NCI-H1417 (cell line): ENCODE measurements at regions not wholly inside any gene's neighbourhood (a gene's known extent, or its start where the extent isn't known, plus 50 kb on each side); places are given as distances from the start of the nearest gene placed in this dataset.

Experiments used
- DNase-seq, 3 experiments: peaks; one replicate each; lab custom pipeline; 2025; lab: John Stamatoyannopoulos, UW

DNA sequence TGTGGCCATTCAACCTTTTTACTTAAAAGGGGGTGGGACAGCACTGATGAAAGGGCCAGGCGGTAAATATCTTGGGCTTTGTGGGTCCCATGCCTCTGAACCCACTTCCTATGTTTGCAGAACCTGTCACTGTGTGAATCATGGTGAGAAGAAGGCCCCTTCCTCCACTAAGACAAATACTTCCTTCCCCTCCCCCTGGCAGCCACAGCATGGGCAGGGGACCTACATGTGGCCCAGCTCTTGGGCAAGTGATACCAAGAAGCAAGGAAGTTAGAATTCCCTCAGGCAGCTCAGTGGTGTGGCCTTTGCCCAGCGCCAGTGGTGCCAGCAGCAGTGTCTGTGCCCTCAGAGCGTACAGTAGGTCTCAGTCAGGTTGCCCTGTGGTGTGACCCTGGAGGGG lies 168.6 kb downstream of the TRIM33 start:
- no peak for DNase-seq

DNA sequence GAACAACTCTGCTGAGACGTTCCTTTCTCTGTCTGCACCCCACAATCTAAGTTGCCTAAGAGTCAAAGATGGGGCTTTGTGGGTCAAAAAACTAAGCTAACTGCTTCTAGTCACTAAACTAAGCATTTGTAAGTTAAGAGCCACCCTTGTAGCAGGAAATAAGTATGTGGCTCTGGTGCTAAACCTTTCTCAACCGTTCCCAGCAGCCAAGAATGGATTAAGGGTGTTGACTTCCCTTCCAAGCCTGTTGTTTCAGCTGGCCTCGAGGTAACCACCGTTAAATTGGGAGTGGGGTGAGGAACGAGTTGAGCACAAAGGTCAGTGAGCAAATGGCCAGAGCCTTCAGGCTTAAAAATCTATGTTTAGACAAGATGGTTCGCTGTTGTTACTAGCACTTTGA lies 169.1 kb downstream of the TRIM33 start:
- no peak for DNase-seq

DNA sequence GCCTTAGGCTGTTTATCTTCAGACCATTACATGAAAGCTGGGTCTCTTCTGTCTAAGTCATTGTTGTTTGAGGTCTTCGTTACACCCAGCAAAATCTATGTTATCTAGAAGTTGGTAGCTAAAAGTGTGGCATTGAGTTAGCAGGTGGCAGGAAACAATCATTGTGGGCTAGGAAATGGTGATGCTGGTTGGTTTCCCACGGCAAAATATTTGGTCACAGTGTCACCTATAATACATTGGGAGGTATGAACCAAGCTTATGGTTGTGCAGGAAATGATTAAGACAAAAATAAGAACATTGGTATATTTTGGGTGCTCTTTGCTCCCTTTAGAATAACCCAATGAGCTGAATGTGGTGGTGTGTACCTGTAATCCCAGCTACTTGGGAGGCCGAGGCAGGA lies 169.7 kb downstream of the TRIM33 start:
- no peak for DNase-seq

DNA sequence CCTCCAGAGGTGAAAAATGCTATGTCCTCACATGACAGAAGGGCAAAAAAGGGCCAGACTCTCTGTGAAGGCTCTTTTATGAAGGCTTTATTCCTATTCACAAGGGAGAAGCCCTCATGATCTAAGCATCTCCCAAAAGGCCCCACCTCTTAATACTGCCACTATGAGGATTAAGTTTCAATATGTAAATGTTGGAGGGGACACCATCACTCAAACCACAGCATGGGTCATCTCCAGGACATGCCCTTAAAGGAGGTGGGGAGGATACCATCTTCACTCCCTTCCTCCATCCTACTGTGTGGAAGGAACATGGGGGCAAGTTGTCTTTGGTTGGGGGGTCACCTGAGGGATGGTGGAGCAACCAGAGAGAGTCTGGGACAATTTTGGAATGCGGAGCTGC lies 170.1 kb downstream of the TRIM33 start:
- no peak for DNase-seq

DNA sequence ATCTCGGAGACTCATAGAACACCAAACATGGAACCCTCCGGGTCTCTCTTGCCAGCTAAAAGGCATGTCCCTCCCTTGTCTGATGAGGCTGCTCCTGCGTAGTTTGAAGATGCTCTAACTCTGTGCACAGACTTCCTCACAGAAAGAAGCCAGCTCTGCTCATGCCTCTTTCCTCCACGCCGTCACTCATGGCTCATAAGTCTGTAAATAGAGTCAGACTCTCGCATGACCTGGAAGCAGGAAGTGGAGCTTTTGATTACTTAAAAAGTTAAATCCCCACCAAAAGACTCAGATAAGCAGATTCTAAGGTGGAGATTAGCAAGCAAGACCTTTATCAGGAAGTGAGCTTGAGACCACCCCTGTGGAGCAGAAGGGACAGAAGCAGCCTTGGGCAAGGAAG lies 171.6 kb downstream of the TRIM33 start:
- no peak for DNase-seq

DNA sequence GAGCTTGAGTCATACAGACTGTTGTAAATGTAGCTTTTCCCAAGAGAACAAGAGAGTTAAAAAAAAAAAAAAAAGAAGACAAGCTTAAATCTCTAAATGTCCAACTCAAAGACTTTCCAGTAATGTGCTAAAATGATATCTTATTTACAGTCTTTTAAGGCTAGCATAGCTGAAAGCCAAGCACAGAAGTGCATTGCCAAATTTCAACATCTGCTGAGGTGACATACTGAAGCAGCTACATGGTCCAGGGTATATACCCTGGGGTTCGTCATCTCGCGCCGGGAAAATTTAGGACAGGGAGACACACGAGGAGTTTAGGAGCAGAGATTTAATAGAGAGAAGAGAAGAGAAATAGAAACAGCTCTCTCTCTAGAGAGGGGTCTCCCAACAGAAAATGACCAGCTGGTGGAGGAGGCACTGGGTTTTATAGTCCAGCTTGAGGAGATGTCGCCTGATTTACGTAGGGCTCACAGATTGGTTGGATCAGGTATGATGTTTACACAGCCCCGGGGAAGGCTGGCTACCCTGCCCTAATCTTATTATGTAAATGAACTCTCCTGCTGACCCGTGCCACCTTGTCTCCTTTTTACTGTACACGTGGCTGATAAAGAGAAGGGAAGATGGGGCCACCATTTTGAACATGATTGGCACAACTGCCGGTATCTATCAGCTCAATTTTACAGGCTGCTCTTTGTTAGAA lies 172.7 kb downstream of the TRIM33 start:
- DNase-seq: peak in 1 of 3 experiments; percentile 4

DNA sequence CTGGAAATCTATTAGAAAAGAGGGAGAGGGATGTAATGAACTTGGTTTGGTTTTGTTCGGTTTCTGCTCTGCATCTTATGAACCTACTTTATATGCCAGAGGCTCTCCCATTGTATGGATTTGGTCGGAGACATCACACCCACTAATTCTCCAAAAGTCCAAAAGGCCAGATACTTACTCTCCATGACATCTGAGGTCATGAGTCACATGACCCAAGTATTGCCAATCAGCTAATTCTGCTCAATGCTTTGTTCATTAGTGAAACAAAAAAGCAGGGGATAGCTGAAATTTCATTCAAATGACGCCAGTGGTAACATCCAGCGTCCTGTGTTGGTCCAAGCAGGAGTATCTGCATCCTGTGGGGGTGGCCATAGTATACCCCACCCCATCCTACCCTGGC lies 173.6 kb downstream of the TRIM33 start:
- no peak for DNase-seq

DNA sequence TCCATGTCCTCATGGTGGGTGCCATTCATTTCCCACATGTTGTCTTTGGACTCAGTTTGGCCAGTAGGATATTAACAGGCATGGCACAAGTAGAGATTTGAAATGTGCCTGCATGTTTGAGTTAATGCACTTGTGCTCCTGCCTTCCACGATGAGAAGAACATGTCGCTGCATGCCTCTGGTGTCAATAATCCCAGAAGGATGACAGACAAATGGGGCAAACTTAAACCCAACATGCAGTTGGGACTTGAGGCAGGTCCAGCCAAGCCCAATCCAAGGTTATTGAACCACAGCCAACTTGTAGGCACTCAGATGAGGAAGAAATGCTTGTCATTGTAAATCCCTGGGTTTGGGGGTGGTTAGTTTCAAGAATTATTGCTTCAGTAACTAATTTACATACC lies 174.6 kb downstream of the TRIM33 start:
- no peak for DNase-seq

DNA sequence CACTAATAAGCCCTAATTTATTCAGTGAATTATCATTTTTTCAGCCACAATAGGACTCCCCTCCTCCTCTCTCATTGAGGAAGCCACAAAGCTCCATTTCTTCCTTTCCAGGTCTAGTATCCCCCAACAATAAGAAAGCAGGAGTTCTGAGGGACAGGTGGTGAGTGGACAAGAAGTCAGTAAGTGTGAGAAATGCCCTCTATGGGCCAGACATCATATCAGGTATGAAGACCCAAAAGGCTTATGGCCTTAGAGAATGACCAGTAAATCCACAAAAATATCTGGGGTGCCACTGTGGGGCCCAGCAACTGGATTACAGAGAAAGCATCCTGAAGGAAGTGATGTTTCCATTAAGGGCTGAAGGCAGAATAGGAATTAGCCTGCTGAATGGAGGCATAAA lies 175.7 kb downstream of the TRIM33 start:
- DNase-seq: no peak

DNA sequence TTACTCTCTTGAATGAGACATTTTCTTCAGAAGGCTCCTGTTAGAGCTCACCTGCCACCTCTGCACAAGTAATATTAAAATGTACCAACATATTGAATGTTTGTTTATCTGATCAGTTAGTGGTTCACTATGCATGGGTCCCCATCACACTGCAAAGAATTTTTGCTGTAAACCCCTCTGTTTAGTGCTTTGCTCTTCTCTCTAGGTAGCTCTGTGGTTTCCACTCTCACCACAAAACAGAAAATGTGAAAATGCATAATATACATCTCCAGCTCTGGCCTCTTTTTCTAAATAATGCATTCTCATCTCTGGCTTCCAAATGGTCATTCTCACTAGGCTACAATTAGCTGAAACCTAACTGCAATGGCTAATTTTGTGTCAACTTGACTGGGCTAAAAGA lies 176.7 kb downstream of the TRIM33 start:
- no peak for DNase-seq

DNA sequence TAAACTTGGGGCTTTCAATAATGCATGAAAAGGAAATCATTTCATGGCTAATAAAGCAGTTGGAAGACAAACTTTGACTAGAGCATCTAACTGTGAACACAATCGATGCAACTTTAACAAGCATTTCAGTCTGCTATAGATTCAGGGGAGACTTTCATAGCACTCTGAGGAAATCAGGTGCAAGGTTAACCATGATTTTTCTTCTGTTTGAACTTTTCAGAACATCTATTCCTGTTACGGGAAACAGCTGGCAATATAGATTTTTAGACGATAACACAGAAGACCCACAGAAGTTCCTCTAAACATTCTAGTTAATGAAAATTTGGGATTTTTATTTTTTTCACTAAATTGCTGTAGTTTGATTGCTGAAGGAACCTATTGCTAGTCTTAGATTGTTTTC lies 177.3 kb downstream of the TRIM33 start:
- DNase-seq: no peak

DNA sequence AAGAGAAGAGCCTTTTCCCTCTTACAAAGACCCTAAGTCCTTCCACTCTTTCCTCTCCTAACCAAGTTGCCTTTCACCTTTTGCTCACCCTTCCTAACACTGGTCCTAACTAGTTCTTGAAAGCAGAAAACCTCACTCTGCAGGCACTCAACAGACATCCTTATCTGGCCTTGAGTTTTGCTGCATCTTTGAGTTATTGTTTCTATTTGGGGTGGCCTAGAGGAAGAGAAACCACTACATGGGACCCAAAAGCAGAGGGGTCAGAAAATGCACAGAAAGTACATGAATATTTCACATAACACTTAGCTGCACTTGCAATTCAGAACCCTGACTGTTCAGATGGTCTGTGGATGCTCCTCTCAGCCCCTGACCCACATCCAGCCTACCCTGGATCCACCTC lies 178.3 kb upstream of the SYT6 start:
- DNase-seq: no peak

DNA sequence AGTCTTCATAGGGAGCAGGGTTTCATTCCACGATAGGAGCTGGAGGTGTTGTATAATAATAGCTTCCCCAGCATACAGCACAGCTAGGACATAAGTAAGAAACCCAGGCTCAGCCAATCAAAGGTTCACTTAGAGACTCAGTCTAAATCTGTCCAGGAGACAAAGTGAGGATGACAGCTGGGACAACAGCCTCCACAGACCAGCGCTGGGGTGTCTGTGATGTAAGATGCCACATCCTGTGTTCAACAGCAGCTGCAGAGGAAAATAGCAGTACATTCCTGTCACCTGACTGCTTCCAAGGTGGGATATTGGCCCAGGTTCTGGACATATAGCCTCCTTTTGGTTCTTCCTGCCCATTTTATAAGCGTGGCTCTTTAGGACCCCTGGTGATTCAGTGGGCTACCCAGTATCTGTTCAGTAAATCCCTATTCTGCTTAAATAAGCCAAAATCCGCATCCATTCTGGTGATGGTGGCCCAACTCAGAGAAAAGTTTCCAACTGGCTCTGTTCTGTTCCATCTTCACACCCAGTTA lies 176.8 kb upstream of the SYT6 start:
- DNase-seq: peak in 1 of 3 experiments; percentile 2

DNA sequence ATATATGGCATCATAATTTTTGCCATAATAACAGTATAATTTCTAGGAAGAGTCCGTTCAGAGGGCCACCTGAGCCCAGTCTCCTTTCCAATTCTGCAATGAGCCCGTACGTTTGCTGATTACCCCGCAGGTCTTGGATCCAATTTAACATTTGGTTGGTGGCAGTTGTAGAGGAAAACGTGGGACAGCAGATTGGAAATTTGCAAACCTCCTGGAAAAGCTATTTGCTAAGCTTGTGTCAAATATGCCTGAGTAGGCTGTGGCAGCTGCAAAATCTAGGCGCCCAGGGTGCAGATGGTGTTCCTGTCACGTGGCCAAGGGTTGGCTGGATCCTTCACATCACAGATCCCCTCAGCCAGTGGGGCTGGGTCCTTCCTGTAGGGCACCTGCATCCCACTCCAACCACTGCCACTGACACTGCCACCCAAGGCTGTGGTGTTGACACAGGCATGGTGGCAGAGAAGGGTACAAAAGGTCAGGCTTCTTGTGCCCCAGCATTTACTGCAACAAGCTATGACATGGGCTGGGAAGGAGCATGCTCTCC lies 174.8 kb upstream of the SYT6 start:
- no peak for DNase-seq

DNA sequence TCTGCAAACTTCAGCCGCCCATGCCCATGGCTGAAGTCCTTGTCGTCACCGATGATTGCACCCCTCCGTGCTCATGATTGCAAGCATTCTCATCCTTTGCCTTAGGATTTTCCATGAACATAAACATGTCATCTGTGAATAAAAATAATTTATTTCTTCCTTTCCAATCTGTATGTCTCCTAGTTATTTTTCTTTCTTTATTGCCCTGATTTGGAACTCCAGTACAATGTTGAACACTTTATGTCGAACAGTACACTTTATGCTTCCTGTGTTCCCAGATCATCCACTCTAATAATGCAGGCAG lies 170.9 kb upstream of the SYT6 start:
- DNase-seq: peak in 1 of 3 experiments; percentile 2

DNA sequence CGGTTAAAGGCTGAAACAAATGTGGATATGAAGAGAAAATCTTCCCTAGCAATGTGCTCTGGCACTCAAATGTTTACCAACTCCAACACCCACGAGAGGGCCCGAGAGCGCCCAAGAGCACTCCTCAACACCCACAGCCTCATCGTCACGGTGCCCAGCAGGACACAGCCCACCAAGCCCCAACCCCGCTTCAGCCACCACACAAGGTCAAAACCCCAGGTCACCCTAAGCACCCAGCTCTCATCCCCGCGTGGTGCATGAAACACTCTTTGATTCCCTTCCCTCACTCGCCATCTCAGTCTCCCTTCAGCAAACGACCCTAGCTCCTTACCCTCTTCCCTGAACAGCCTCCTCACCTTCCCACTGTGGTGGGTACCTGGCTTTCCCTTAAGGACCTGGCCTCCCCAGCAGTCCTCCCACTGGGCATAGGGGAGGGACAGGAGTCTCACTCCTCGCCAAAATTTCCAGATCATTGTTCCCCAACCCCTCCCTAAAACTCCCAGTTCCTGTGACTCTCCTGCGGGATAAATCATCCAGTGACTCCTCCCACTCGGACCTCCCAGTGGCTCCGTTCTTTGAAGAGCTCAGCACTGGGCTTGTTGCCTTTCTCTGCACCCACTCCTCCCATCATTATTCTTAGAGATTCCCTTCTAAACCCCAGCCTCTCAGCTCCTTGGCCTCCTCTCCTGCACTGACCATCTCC lies 170.4 kb upstream of the SYT6 start:
- DNase-seq: no peak

DNA sequence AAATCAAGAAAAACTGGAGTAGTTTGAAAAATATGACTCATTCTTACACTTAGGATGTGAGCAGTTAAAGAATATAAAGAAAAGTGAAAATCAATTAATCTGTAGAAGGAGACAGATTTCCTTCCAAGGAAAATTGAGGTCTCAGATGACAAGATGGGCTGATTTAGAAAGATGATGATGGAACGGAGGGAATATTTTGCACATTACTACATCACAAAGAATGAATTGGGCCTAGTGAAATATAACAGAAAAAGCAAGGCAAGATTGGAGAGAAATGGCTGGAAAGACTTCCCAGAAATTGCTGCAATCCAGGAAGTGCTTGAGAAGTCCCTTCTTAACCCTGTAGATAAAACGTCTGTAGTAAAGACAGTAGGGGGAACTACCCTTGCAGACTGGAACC lies 169.1 kb upstream of the SYT6 start:
- DNase-seq: no peak

DNA sequence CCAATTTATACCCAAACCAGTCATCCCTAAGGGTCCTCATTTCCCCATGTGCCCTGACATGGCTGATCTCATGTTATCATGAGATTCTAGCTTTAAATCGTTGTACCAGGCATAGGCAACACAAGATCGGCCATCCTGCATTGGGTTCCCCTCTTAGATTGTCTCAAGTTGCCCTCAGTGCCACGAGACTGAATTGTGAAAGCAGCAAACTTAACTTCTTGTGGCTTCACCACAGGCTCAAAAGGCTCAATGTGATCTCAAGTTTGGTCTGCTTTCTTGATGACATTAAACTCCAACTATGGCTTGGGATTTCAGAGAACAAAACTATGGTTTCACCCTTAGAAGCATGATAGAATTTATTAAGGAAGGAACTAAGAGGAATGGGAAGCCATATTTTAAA lies 168.5 kb upstream of the SYT6 start:
- no peak for DNase-seq

DNA sequence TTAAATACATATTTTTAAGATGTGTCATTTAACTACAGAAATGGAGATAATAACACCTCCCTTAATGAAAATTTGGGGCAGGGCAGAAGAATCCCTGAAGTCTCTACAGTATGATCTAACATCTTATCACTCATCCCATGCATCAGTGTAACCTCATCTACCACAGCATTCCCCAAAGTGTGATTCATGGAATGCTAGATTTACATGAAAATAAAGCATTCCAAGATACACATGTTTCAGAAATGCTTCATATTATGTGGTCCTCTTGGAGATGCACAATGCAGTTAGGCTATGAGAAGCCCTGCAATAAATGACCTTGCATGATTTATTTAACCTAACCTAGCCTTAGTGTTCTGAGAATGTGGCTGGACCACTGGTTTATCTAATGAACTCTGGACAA lies 166.9 kb upstream of the SYT6 start:
- DNase-seq: no peak

DNA sequence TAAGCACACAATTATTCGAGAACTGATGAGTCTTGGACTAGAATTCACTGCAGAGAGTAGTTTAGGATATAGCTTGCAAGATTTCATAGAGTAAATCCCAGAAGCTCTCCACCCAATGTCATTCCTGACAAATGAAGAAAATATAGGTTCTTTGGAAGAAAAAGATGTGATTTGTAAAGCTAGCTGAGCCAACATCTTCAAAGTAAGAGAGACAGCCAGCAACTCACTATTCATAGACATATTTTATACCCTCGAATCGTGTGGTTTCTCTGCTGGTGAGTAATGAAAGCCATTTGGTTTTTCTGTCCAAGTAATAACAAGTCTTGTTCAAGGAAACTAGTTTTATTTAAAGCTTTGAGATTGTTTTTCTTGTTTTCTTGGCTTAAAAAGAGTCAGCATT lies 165.7 kb upstream of the SYT6 start:
- DNase-seq: no peak

DNA sequence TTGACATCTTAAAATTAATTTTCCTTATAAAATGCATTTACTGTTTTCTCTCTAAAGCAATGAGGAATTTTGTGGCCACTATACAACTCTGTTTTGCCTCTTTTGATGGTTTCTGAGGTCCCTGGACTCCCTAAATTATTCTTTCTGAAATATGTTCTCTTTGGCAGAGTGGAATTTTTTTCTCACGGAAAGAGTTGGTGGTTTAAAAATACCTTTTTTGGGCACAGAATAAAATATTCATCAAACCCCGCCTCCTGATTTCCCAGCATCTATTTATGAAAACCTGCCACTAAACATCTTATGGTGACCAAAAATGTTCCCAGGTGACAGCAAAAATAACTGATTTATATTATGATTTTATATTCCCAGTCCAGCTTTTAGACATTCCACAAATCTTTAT lies 165.3 kb upstream of the SYT6 start:
- no peak for DNase-seq

DNA sequence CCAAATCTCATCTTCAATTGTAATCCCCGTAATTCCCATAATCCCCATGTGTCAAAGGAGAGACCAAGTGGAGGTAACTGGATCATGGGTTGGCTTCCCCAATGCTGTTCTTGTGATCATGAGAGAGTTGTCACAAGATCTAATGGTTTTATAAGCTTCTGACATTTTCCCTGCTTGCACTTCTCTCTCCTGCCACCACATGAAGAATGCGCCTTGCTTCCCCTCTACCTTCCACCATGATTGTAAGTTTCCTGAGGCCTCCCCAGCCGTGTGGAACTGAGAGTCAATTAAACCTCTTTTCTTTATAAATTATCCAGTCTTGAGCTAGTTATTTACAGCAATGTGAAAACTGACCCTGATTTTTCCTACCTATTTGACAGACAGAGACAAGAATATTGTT lies 162.5 kb upstream of the SYT6 start:
- no peak for DNase-seq

DNA sequence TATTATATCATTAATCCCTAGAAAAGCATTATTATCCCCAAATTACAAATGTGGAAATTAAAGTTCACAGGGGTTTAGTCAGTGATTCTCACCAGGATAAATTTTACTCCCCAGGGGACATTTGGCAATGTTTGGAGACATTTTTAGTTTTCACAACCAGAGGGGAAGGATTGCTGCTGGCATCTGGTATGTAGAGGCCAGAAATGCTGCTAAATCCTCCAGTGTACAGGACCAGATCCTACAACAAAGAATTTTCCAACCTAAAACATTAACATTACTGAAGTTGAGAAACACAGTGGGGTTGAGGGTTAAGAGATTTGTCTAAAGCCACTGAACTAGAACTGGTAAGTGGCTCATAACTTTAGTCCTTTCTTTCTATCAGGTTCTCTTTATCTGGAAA lies 162.0 kb upstream of the SYT6 start:
- no peak for DNase-seq

DNA sequence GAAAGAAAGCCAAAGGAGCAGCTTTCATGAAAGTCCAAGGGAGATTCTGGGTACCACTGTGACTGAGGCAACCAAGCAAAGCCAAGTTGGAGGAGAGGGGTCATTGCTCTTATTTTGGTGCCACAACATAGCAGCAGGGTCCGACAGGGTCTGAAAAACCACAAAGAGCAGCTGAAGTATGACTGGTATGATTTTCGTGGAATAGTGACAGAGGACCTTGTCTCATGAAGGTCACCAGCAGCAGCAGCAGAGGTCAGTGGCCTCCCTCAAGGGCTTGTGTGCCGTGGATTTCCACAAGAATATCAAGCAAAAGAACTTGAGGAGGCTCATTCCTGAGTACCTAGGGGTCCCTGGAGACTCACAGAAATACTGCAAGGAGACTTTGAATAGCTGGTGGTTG lies 160.9 kb upstream of the SYT6 start:
- no peak for DNase-seq
